Glomerular endothelial cell (primary cell): ENCODE measurements at regions not wholly inside any gene's neighbourhood (a gene's known extent, or its start where the extent isn't known, plus 50 kb on each side); places are given as distances from the start of the nearest gene placed in this dataset.

Experiments
- DNase-seq: peaks from one replicate; pipeline ENCODE4 v3.0.0-alpha.2; 2011; ENCODE audit warnings: low read depth, low spot score; ENCODE audit errors: extremely low read depth

- DNase-seq, result peak; percentile 31
These were observed 51.2 kb upstream of the CDH5 start for GRCh38 chr16:66315210-66315825.

DNA sequence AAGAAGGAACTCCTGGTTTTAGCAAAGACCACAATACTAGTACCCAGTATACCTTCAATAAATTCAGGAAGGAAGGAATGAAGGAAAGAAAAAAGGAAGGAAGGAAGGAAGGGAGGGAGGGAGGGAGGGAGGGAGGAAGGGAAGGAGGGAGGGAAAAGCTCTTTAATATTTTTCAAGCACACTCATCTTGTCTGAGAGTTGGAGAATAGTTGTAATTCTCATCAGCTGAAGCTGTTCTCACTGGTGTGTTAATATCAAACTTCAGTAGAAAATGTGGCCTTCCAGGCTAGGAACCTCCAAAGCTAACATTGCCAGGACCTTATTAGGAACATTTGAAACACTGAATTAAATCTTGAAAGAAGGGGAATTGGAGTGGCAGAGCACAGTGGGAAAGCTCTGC lies 55.2 kb upstream of the CDH5 start:
- no peak for DNase-seq

- no peak for DNase-seq
These were observed 57.2 kb upstream of the CDH5 start for GRCh38 chr16:66309215-66309807.

- DNase-seq, result no peak
These were observed 58.4 kb upstream of the CDH5 start for GRCh38 chr16:66308096-66308495.

DNA sequence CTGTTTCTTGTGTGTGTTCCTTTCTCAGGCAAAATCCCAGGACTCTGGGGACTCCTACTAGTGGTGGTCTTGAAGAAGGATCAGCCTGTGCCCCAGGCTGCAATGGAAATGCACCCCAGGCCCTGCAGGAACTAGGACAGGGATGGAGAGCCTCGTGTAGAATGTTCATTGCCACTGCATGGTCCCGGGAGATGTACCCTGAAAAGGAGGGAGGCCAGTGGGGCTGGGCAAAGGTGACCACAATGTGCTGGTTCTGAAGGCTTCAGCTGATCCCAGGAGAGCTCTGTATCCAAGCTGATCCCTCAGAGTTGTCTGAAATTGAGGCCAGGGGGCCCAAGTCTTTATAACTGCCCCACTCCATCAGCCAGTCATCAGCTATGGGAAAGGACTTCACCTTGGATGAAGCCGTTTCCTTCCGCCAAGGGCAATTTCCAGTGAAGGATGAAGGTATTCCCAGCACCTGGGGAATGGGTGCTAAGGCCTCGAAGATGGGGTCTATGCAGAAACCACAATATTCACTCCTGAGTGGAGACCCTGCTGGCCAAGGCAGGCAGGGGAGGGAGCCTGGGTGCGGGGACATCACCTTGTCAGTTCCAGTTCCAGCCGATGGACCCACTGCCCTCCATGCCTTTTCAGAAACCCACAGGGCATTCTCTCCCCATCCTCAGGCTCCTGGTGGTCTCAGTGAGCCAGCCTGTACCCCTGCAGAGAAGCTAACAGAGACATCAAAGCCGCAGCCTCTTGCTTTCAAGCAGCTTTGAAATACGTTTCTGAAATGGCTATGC lies 59.9 kb upstream of the CDH5 start:
- DNase-seq, result no peak

GRCh38 chr16:66304961-66305360 lies 61.5 kb upstream of the CDH5 start:
- DNase-seq, result no peak

- no peak for DNase-seq
These were observed 62.3 kb upstream of the CDH5 start for GRCh38 chr16:66304151-66304550.

DNA sequence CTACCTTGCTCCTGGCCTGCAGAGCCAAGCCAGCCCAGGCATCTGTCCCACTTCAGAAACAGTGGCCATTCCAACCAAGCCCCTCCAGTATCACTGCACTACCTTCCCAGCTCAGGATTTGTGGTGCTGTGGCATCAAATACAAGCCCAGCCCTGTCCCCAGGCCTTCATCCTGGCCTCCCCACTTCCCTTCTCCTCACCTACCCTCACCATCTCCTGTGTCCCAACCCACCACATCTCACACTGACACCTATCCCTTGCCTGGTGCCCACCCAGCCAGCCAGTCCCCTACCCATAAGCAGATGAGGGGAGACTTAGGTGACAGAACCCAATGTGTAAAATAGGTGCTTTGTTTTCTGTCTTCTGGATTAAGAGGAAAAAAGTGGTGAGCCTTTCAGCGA lies 66.0 kb upstream of the CDH5 start:
- no peak for DNase-seq

GRCh38 chr16:66300037-66300436 lies 66.5 kb upstream of the CDH5 start:
- no peak for DNase-seq

- no peak for DNase-seq
These were observed 67.1 kb upstream of the CDH5 start for GRCh38 chr16:66299349-66299748.

DNA sequence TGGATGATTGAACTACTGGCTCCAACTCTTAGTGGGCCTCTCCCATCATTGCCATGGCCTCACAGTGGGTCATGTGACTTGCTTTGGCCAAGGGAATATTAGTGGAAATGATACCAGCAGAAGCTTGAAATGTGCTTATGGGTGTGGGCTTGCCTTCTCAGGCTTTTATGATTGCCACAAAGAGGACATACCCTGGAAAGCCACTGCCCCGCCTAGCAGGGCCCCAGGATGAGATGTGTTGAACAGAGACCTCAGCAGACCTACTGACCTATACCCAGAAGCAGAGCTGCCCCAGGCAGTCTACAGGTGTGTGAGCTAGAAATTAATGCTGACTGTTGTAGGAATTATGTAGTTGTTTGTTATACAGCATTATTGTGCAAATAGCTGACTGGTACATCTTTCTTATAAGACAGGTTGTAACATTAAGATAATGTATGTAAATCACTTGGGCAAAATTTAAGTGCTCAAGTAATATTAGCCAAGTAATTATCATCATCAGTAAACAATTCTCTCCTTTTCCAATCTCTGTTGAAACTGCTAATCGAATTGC lies 67.8 kb upstream of the CDH5 start:
- no peak for DNase-seq

GRCh38 chr16:66298006-66298405 lies 68.5 kb upstream of the CDH5 start:
- no peak for DNase-seq

- no peak for DNase-seq
These were observed 69.9 kb upstream of the CDH5 start for GRCh38 chr16:66296591-66296990.

GRCh38 chr16:66295761-66296546 lies 70.5 kb upstream of the CDH5 start:
- no peak for DNase-seq

GRCh38 chr16:66295213-66295612 lies 71.3 kb upstream of the CDH5 start:
- no peak for DNase-seq

GRCh38 chr16:66294507-66294906 lies 72.0 kb upstream of the CDH5 start:
- DNase-seq, result no peak

DNA sequence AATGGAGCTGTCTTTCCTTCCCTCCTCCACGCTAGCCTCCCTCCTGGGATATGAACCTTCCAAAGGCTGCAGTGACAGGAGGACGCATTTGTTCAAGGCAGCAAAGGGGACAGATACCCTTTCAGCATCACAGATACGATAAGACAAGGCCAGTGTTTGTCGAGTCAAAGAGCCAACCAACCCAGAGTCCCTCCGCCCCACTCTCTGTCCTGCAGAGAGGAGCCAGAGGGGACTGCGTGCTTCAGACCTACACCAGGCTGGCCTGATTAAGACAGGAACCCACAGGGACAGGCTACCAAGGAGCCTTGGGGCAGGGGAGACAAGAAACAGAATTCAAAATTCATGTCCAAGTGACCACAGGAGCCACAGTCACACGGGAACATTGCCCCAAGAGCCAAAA lies 72.6 kb upstream of the CDH5 start:
- no peak for DNase-seq

DNA sequence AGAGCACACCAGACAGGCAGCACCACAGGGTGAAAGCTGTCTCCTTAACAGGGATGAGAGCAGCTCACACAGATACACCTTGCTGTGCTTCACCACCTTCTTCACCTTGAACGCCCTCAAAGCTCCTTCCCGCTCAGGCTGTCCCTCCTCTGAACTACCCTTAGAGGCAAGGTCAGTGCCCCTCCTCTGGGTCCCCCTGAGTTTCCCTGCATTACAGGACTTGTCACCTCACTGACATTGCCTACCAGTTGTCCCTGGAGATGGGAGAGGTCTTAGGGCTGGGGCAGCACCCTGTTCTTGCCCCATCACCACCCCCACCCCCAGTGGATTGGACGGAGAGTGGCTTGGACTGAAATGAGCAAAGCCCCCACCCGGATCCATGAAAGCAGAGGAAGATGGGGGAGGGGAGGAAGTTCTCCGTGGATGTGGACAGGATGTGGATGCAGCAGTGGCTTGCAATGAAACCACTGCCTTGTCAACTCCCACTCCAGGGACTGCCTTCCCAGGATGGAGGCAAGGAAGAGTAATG lies 73.2 kb upstream of the CDH5 start:
- no peak for DNase-seq

DNA sequence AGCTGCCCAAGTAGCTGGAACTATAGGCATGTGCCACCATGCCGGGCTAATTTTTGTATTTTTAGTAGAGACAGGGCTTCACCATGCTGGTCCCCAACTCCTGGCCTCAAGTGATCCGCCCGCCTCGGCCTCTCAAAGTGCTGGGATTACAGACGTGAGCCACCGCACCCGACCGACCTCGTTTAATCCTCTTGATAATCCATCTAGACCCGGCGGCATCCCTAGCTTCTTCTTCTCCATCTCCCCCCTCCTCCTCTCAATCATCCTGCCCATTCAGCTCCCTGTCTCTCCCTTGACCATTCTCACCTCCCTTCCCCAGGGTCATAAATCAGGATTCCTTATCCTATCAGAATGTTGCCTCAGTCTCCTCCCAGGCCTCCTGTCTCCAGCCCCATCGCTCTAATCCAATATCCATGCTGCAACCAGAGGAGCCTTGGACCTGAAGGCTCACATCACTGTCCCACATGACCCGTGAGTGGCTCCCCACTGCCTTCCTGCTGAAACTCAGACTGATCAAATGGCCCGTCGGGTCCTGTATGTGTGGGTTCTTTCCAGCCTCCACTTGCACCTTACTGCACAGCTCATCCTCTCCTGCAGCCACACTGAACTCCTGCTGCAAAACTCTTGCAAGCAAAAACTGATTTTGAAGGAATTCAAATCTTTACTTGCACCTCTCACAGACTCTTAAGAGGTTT lies 74.1 kb upstream of the CDH5 start:
- no peak for DNase-seq

- no peak for DNase-seq
These were observed 74.7 kb upstream of the CDH5 start for GRCh38 chr16:66291833-66292232.
